DND-41 (cell line): ENCODE measurements at regions not wholly inside any gene's neighbourhood (a gene's known extent, or its start where the extent isn't known, plus 50 kb on each side); places are given as distances from the start of the nearest gene placed in this dataset.

Experiments used
- ATAC-seq: fragments of 200-7000 bp; cut with Tn5 transposase; 3 replicates; pipeline ENCODE4 v1.9.1; 2021; ENCODE audit warnings: low read depth; ENCODE audit not compliant: insufficient read depth
- DNase-seq: peaks from one replicate; pipeline ENCODE4 v3.0.0-alpha.2; 2020
- H2AFZ ChIP-seq: 2 replicates; pipeline ENCODE4 v1.6.0; 2012; ENCODE audit warnings: low read depth, low read length
- H3K27ac ChIP-seq: 2 replicates; pipeline ENCODE4 v1.5.1; 2012; ENCODE audit warnings: low read length, inconsistent platforms
- H3K27me3 ChIP-seq: fragments of 200-600 bp; sonication (generic); 2 replicates; pipeline ENCODE4 v1.6.0; 2012; ENCODE audit warnings: low read length, mild to moderate bottlenecking, inconsistent platforms; ENCODE audit not compliant: insufficient read depth, poor library complexity
- H3K36me3 ChIP-seq: 2 replicates; pipeline ENCODE4 v1.5.1; 2012; ENCODE audit warnings: low read length, inconsistent platforms; ENCODE audit not compliant: insufficient read depth
- H3K4me1 ChIP-seq: 2 replicates; pipeline ENCODE4 v1.5.1; 2012; ENCODE audit warnings: mild to moderate bottlenecking, low read length; ENCODE audit not compliant: insufficient read depth
- H3K4me2 ChIP-seq: 2 replicates; pipeline ENCODE4 v1.6.0; 2012; ENCODE audit warnings: mild to moderate bottlenecking, moderate library complexity, low read length, inconsistent platforms; ENCODE audit not compliant: insufficient read depth
- H3K4me3 ChIP-seq, 2 experiments: fragments of 200-600 bp in 1 of 2; shearing (Covaris generic) in 1 of 2; 2 replicates each; pipeline ENCODE4 v1.5.1; 2012 to 2016; ENCODE audit warnings: inconsistent platforms in 2 of 2, low read length in 2 of 2, mild to moderate bottlenecking in 2 of 2, low read depth in 1 of 2, moderate library complexity in 1 of 2
- H3K79me2 ChIP-seq: 2 replicates; pipeline ENCODE4 v1.6.0; 2012; ENCODE audit warnings: low read length, inconsistent platforms; ENCODE audit not compliant: insufficient read depth
- H3K9ac ChIP-seq: 2 replicates; pipeline ENCODE4 v1.6.0; 2012; ENCODE audit warnings: low read depth, mild to moderate bottlenecking, inconsistent platforms, low read length, moderate library complexity
- H3K9me3 ChIP-seq: 2 replicates; pipeline ENCODE4 v1.5.1; 2012; ENCODE audit warnings: low read length, moderate library complexity, mild to moderate bottlenecking, inconsistent platforms; ENCODE audit not compliant: insufficient read depth, severe bottlenecking
- H4K20me1 ChIP-seq: 2 replicates; pipeline ENCODE4 v1.6.0; 2012; ENCODE audit warnings: low read length; ENCODE audit not compliant: insufficient read depth
- CTCF ChIP-seq: IDR thresholded peaks from 2 replicates; pipeline ENCODE4 v1.5.1; 2012; ENCODE audit warnings: borderline replicate concordance, low read length, moderate library complexity, mild to moderate bottlenecking; ENCODE audit not compliant: poor library complexity, severe bottlenecking; ENCODE audit errors: extremely low read depth
- EZH2 ChIP-seq: IDR thresholded peaks from 3 replicates; pipeline ENCODE4 v1.6.1; 2012; ENCODE audit warnings: borderline replicate concordance, low read depth, mild to moderate bottlenecking, moderate library complexity, low read length, inconsistent platforms; ENCODE audit not compliant: severe bottlenecking

GRCh38 chr4:75371915-75372314 is 142.3 kb downstream of the RCHY1 start:
- Histone ChIP-seq H3K27ac (no peak overlapping the region), H4K20me1 (no peaks in the 10 kb centered on the region), H3K27me3 (no peaks in the 10 kb centered on the region), H3K9me3 (no peaks in the 10 kb centered on the region), H3K9ac (no peak overlapping the region), H3K4me1 (no peaks in the 10 kb centered on the region), H3K36me3 (no peaks in the 10 kb centered on the region), H2AFZ (no peak overlapping the region), H3K4me2 (no peak overlapping the region), H3K79me2 (no peaks in the 10 kb centered on the region), H3K4me3 (no peak overlapping the region)
- no peak for ATAC-seq
- TF ChIP-seq CTCF = no peak
- no peak for DNase-seq

- no peak for ATAC-seq
- H3K27ac ChIP-seq = no peak overlapping the region
- DNase-seq = no peak
- H3K4me3 ChIP-seq = no peak overlapping the region
- no peaks in the 10 kb centered on the region for H3K9me3 ChIP-seq
- no peaks in the 10 kb centered on the region for H3K36me3 ChIP-seq
- no peak overlapping the region for H3K4me2 ChIP-seq
- no peaks in the 10 kb centered on the region for H4K20me1 ChIP-seq
- no peak overlapping the region for H2AFZ ChIP-seq
- no peak for TF ChIP-seq EZH2
- no peak for TF ChIP-seq CTCF
- H3K79me2 ChIP-seq = no peaks in the 10 kb centered on the region
- H3K4me1 ChIP-seq = no peaks in the 10 kb centered on the region
- H3K27me3 ChIP-seq = no peaks in the 10 kb centered on the region
- no peak overlapping the region for H3K9ac ChIP-seq
Measured at GRCh38 chr4:75370576-75370975, 143.6 kb downstream of the RCHY1 start.

GRCh38 chr4:75345423-75345822 is 168.8 kb downstream of the RCHY1 start:
- no peaks in the 10 kb centered on the region for H3K79me2 ChIP-seq

More at GRCh38 chr4:75345423-75345822, 168.8 kb downstream of the RCHY1 start:
- Histone ChIP-seq H3K4me1 (no peaks in the 10 kb centered on the region), H3K27ac (no peak overlapping the region), H2AFZ (no peak overlapping the region), H3K27me3 (no peaks in the 10 kb centered on the region), H3K9me3 (no peaks in the 10 kb centered on the region), H3K4me3 (no peak overlapping the region), H4K20me1 (no peaks in the 10 kb centered on the region), H3K9ac (no peak overlapping the region), H3K36me3 (no peaks in the 10 kb centered on the region), H3K4me2 (no peak overlapping the region)
- TF ChIP-seq EZH2 (no peak), CTCF (no peak)
- DNase-seq (no peak), ATAC-seq (no peak)
